C4-2B (cell line): ENCODE measurements at regions not wholly inside any gene's neighbourhood (a gene's known extent, or its start where the extent isn't known, plus 50 kb on each side); places are given as distances from the start of the nearest gene placed in this dataset.
"Not testable (repeated sequence)": the region's sequence is repeated elsewhere in the genome, so short reads cannot be mapped to it uniquely, and the experiment has no call there.

ENCODE experiments used
- H3K27ac ChIP-seq: fragments of 450-650 bp; 2 replicates; pipeline ENCODE4 v1.5.1; 2017
- CTCF ChIP-seq: fragments of 450-650 bp; conservative IDR thresholded peaks from 2 replicates; pipeline ENCODE4 v1.5.1; 2017; ENCODE audit warnings: mild to moderate bottlenecking
- ZFX ChIP-seq: fragments of 450-650 bp; IDR thresholded peaks from 2 replicates; pipeline ENCODE4 v1.6.1; 2017

GRCh38 chr4:19575924-19576323 is 675.8 kb upstream of the SLIT2 start:
- TF ChIP-seq ZFX (no peak), CTCF (no peak)
- H3K27ac ChIP-seq: no peak overlapping the region

DNA sequence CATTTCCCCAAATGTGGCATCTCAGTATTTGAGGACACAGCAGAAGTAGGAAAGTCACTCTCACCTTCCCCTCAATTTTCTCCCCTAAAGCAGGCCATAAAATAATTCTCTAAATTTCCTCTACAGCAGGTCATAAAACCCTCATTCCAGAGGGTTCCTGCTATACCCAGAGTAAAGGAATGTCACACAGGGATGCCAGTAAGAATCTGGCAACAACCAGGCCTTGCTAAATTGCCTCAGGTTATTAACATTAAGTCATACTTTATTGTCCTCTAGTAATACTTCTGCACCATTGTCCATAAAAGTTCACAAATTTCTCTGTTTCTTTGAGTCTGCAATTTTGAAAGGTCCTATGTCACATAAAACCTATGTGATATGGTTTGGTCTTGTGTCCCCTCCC is 685.7 kb upstream of the SLIT2 start:
- TF ChIP-seq ZFX (no peak), CTCF (no peak)
- H3K27ac ChIP-seq: no peak overlapping the region

DNA sequence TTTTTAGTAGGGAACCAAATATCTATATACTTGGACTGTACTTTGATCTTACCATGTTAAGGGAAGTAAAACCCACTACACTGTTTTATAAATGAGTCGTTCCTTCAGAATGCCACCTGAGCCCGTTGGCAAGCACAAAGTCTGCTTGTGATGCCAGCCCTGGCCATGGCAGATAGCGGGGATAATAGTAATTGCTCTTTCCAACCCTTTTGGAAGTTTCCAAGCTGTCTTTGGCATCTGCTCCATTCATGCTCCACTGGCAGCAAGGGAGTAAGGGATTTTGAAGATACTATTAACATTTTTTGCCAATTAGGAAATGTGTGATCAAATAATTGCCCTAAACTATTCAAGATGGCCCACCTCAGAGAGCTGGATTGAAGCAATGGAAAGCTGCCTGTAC is 689.2 kb upstream of the SLIT2 start:
- TF ChIP-seq ZFX: no peak
- TF ChIP-seq CTCF: no peak
- H3K27ac ChIP-seq: no peak overlapping the region

DNA sequence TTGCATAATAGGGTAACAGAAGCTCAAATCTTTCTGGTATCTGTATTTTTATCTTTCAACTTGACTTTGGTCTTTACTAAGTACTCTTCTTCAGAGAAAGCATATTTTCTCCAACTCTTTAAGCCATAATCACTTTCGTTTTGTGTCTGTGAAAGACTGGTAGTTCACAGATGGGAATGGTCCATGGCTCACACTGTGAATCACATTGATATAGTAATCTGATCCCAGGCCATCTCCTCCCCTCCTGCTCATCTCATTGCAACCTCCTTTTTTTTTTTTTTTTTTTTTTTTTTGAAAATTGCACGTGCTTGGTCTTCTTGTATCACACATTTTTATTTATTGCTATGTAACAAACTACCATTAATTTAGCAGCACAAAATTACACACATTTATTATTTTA is 694.5 kb upstream of the SLIT2 start:
- H3K27ac ChIP-seq: no peak overlapping the region
- TF ChIP-seq ZFX (no peak), CTCF (no peak)

DNA sequence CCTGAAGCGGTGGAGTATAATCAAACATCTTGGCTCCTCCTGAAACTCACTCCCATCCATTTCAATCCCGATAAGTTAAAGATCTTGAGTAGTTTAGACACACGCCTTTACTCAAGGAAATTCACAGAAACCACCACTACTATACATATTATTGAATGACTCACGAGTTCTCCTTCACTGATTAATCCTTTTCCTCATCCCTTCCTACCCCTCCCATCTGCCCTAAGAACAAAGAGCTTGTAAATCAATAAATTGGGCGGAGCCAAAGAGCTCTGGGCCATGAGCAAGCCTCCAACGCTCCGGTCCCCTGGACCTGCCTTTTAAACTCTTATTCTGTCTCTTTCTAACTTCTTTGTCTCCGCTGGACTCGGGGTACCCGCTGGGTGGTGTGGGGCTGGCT is 695.4 kb upstream of the SLIT2 start:
- H3K27ac ChIP-seq: not testable (repeated sequence)

- H3K27ac ChIP-seq: no peak overlapping the region
- TF ChIP-seq ZFX (no peak), CTCF (no peak)
Measured at GRCh38 chr4:19547463-19547862, 704.2 kb upstream of the SLIT2 start.

GRCh38 chr4:19544446-19545125 is 707.1 kb upstream of the SLIT2 start:
- TF ChIP-seq ZFX: no peak
- no peak for TF ChIP-seq CTCF
- H3K27ac ChIP-seq: no peak overlapping the region

DNA sequence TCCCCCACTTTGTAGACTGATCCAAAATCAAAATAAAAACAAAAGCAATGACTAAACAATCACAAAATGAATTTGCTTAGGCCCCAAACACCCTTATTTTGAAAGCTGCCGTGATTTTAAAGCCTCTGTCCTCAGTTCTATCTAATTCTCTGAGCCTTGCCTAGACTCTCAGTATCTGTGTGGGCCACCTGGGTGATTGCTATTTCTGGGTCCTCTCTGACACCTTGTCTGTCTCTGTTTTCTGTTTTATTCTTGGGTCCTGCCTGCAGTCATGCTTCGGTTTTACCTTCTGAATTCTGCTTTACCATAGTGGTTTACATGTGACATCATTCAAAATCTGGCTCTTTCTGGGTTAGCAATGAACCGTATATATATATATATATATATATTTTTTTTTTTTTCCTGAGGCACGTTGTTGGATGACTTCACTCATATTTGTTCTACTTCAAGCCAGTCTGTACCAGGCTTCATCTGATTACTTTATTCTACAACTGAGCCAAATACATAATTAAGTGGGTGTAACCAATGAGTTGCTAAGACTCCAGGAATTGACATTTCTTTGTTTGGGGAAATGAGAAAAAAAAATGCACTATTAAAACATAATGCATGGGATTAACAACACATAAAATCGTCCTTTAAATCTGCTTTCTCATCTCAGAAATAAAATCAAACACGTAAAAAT is 710.7 kb upstream of the SLIT2 start:
- TF ChIP-seq ZFX: no peak
- no peak for TF ChIP-seq CTCF
- H3K27ac ChIP-seq: no peak overlapping the region
